Transverse colon (tissue), 3 donors: ENCODE measurements at regions not wholly inside any gene's neighbourhood (a gene's known extent, or its start where the extent isn't known, plus 50 kb on each side); places are given as distances from the start of the nearest gene placed in this dataset.
"Not testable (repeated sequence)": the region's sequence is repeated elsewhere in the genome, so short reads cannot be mapped to it uniquely, and the experiment has no call there.

ENCODE experiments used
- CTCF ChIP-seq, 5 experiments: fragments of 200-600 bp in 3 of 5; fragments of 450-650 bp in 2 of 5; sonication (generic) in 3 of 5; IDR thresholded peaks; 1 replicate in 2 of 5; 2 replicates in 3 of 5; pipeline ENCODE4 v1.5.1; 2016 to 2017; ENCODE audit warnings: antibody characterized with exemption in 5 of 5, inconsistent platforms in 3 of 5, mild to moderate bottlenecking in 2 of 5, moderate library complexity in 1 of 5
- POLR2A ChIP-seq: fragments of 450-650 bp; IDR thresholded peaks from one replicate; pipeline ENCODE4 v1.6.1; 2016; ENCODE audit warnings: antibody characterized with exemption, mild to moderate bottlenecking, moderate library complexity

GRCh38 chr4:135406597-135406996 is 1205.0 kb upstream of the PABPC4L start:
- not testable (repeated sequence) for TF ChIP-seq CTCF (IDR thresholded peaks at IDR 0.05); POLR2A
